Adipocyte (in vitro differentiated cells): ENCODE measurements at regions not wholly inside any gene's neighbourhood (a gene's known extent, or its start where the extent isn't known, plus 50 kb on each side); places are given as distances from the start of the nearest gene placed in this dataset.
A peak's percentile ranks its signal among the peaks of the same experiment; 100 is the strongest.

ENCODE experiments used
- DNase-seq: peaks from one replicate; pipeline ENCODE4 v3.0.0-alpha.2; 2015; ENCODE audit warnings: low read depth
- H3K27me3 ChIP-seq: replicated peaks from 2 replicates; pipeline ENCODE4 v1.7.0; 2013; ENCODE audit warnings: mild to moderate bottlenecking, low read length, moderate library complexity; ENCODE audit not compliant: control insufficient read depth, insufficient read depth
- H3K36me3 ChIP-seq: 2 replicates; pipeline ENCODE4 v1.7.0; 2013; ENCODE audit warnings: low read length, mild to moderate bottlenecking, moderate library complexity; ENCODE audit not compliant: control insufficient read depth, insufficient read depth, severe bottlenecking
- H3K4me1 ChIP-seq: 2 replicates; pipeline ENCODE4 v1.7.0; 2013; ENCODE audit warnings: mild to moderate bottlenecking, low read length, moderate library complexity; ENCODE audit not compliant: control insufficient read depth, insufficient read depth
- H3K4me3 ChIP-seq: 2 replicates; pipeline ENCODE4 v1.7.0; 2013; ENCODE audit warnings: mild to moderate bottlenecking, low read length, moderate library complexity
- H3K9ac ChIP-seq: 2 replicates; pipeline ENCODE4 v1.7.0; 2013; ENCODE audit warnings: mild to moderate bottlenecking, low read length, moderate library complexity
- H3K9me3 ChIP-seq: 2 replicates; pipeline ENCODE4 v1.7.0; 2013; ENCODE audit warnings: mild to moderate bottlenecking, low read length, moderate library complexity; ENCODE audit not compliant: control insufficient read depth

DNA sequence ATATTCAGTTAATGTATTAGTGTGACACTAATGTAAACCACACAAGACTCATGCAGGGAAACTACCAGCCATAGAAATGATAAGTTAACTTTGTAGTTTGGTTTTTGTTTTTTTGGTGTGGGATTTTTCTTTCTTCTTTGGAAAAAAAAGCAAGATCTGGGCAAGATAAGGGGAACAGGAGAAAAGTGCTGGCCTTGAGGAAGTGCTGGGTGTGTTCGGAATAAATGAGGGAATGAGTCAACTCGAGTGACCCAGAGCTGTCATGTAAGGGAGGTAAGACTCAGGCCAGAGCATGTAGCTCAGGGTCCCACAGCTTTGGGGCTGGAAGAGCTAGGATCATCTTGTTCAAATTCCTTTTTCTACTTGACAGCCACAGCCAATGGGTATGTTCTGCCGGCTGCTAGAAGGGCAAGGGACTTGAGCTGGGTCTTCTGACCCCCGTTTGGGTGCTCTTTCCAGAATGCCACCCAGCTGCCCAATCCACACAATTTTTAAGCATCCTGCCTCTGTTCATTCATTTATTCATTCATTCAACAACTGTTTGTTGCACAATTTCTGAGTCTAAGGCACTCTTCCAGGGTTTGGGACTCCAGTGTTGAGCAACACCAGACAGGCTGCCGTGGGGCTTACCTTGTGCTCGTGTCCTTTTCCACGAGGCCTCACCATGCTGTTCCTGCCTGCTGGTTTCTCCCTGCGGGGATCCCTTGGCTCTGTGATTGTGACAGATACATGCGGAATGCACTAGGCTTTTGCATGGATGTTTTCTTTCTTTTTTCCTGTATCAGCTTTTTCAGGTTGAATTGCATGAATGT is 54.5 kb downstream of the CLDN34 start:
- no peaks in the 10 kb centered on the region for H3K4me1 ChIP-seq
- no peaks in the 10 kb centered on the region for H3K27me3 ChIP-seq
- peak; percentile 36 for DNase-seq
- no peak overlapping the region for H3K4me3 ChIP-seq
- H3K9ac ChIP-seq, result no peak overlapping the region
- no peaks in the 10 kb centered on the region for H3K9me3 ChIP-seq
- no peaks in the 10 kb centered on the region for H3K36me3 ChIP-seq

DNA sequence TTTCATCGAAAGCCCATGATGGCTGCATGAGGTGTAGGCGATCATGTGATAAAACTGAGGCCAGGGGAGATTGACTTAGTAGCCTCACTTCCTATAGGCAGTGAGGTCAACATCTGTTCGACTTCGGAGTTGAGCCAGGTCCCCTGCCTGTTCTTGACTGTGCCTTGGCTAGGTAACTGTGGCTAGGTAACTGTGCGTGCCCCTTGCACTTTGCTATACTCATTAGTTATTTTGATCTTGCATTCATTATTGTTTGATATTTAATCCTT is 55.0 kb downstream of the CLDN34 start:
- Histone ChIP-seq H3K4me1 (no peaks in the 10 kb centered on the region), H3K9me3 (no peaks in the 10 kb centered on the region), H3K27me3 (no peaks in the 10 kb centered on the region), H3K4me3 (no peak overlapping the region), H3K36me3 (no peaks in the 10 kb centered on the region), H3K9ac (no peak overlapping the region)
- DNase-seq, result no peak

DNA sequence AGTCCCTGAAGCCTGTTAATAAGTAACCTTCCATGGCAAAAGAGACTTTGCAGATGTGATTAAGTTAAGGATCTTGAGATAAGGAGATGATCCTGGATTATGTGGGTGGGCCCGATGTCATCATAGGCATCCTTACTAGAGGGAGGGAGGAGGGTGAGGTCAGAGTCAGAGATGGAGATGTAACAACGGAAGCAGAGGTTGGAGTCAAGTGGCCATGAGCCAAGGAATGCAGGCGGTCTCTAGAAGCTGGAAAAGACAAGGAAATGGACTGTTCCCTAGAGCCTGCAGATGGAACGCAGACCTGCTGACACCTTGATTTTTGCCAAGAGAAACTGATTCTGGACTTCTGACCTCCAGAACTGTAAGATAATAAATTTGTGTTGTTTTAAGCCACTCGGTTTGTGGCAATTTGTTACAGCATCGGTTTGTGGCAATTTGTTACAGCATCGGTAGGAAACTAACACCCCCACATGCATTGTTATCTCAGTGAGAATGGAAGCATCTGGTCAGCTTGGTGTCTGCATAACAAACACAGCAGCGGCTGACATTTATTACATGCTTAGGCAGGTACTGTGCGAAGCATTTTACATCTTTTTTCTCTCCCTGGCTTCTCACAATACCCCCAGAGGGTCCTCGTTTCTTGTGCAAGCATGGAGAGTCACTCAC is 55.6 kb downstream of the CLDN34 start:
- no peaks in the 10 kb centered on the region for H3K36me3 ChIP-seq
- no peaks in the 10 kb centered on the region for H3K4me1 ChIP-seq
- H3K9me3 ChIP-seq, result no peaks in the 10 kb centered on the region
- H3K27me3 ChIP-seq, result no peaks in the 10 kb centered on the region
- H3K9ac ChIP-seq, result no peak overlapping the region
- no peak overlapping the region for H3K4me3 ChIP-seq
- no peak for DNase-seq

DNA sequence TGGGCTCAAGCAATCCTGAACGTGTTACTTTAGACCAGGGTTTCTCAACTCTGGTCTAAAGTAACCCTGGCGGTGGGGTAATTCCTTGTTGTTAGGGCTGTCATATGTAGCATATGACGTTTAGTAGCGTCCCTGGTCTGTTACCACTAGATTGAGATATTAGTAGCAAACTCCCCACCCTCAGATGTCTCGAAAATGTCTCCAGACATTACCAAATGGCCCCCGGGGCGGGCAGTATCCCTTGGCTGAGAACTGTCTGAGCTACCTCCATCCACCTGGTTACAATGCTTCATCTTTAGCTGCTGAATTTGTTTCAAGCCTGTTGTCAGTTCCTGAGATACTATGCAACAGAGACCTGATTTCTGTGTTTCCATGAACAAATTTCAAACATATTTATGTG is 56.7 kb downstream of the CLDN34 start:
- Histone ChIP-seq H3K27me3 (no peaks in the 10 kb centered on the region), H3K36me3 (no peaks in the 10 kb centered on the region), H3K4me3 (no peak overlapping the region), H3K9me3 (no peaks in the 10 kb centered on the region), H3K4me1 (no peaks in the 10 kb centered on the region), H3K9ac (no peak overlapping the region)
- no peak for DNase-seq

DNA sequence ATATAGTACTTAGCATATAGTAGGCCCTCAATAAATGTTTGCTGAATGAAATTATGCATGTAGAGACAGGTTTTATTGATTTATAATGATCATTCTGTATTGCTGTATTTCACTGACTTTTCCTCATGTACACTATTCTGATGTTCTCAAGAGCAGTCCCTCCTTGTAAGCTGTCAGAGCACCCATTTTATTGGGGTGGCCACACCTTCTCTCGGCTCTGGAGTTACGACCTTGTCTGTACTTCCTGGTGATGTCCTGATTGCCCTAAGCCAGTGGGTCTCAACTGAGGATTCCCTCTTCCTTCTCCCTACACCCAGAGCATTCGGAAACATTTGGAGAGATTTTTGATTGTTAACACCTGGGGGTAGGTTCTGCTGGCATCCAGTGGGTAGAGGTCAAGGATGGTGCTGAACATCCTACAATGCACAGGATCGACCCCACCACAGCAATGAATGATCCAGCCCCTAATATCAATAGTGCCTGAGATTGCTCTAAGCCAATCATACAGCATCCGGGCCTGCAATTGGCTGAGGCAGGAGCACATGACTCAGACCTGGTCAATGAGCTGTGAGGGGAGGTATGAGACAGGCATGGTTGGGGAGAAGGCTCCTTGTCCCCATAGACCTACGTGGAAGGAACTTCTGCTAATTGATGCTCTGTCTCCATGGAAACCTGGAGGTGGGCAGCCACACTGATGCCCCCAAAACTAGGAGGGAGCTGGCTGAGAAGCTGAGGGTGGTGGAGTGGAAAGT is 58.8 kb downstream of the CLDN34 start:
- H3K36me3 ChIP-seq, result no peaks in the 10 kb centered on the region
- no peak overlapping the region for H3K9ac ChIP-seq
- no peak for DNase-seq
- H3K4me3 ChIP-seq, result no peak overlapping the region
- no peaks in the 10 kb centered on the region for H3K27me3 ChIP-seq
- H3K4me1 ChIP-seq, result no peaks in the 10 kb centered on the region
- H3K9me3 ChIP-seq, result no peaks in the 10 kb centered on the region

DNA sequence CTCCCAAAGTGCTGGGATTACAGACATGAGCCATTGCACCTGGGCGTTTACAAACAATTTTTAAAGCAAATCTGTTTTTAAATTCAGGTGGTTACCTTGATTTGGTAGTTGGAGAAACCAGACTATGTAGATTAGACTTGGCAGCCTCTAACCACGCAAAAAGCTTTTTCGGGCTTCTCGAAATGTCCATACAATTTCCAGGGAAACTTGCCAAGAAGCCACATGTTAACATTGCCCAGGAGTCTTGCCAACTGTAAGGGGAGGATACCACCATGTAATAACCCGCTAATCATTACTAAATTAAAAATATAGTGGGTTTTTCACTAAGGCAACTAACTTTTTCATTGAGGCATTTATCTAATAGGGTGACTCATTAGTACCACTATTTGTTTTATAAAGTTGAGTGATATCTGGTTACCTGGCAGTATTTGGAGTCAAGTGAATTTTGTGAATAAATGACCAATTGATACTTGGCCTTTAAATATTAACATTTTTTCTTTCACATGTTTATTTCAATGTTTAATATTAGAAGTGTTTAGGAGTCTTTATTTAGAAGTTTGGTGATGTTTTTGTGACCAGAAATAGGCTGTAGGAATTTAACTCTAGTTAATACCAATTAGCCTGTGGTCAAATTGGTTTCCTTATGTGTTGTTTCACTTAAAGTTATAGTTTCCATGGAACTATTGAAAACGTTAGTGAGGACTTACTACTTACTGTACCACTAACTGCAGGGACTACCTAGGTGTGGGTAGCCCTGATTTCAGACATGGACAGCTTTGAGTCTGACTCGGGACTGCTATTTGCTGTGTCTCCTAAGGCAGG is 61.3 kb downstream of the CLDN34 start:
- Histone ChIP-seq H3K36me3 (no peaks in the 10 kb centered on the region), H3K4me1 (no peaks in the 10 kb centered on the region), H3K4me3 (no peak overlapping the region), H3K9ac (no peak overlapping the region), H3K27me3 (no peaks in the 10 kb centered on the region), H3K9me3 (no peaks in the 10 kb centered on the region)
- DNase-seq, result no peak

DNA sequence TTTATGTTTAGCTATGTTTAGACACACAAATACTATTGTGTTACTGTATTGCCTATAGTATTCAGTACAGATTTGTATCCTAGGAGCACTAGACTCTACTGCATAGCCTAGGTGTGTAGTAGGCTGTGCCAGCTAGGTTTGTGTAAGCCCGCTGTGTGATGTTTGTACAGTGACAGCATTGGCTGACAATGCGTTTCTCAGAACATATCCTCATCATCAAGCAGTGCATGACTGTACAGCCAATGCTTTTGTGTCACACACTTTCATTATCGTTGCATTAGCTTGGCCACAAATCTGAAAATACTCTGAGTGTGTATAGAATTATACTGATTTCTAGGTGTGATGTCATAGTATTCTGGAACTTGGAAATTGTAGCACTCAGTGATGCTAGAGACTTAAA is 63.4 kb downstream of the CLDN34 start:
- H3K9ac ChIP-seq, result no peak overlapping the region
- no peak for DNase-seq
- no peaks in the 10 kb centered on the region for H3K4me1 ChIP-seq
- H3K4me3 ChIP-seq, result no peak overlapping the region
- no peaks in the 10 kb centered on the region for H3K36me3 ChIP-seq
- H3K9me3 ChIP-seq, result no peaks in the 10 kb centered on the region
- H3K27me3 ChIP-seq, result no peaks in the 10 kb centered on the region

DNA sequence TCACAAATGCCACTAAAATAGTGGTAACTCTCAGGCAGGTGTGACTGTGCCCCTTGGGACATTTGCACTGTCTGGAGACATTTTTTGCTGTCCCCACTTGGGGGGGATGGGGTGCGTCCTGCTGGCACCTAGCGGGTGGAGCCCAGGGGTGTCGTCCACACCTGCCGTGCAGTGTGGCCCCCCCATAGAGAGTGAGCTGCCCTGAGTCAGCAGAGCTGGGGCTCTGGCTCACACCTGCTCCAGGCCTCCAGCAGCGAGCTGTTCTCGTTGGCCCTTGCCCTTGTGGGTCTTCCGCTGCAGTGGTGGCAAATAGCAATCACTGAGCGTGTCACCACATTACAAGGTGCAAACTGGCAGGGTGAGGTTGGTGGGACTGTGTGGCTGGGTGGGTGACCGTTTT is 64.6 kb downstream of the CLDN34 start:
- no peak for DNase-seq
- H3K36me3 ChIP-seq, result no peaks in the 10 kb centered on the region

DNA sequence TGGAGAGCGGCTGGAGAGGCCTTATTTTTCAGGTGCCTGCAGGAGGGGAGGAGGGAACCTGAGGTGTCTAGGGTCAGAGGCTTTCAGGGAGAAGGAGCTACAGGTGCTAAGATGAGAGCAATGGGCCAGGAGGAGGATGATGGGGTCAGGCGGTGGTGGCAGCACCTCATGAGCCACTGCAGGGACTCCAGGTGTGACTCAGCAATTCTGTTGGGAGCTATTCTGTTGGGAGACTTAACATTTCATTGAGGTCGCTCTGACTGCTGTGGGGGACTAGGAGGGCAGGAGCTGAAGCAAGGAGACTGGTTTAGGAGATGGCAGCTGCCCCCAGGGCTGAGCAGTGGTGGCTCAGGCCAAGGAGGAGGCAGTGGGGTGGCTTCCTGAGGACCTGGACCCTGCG is 65.0 kb downstream of the CLDN34 start:
- peaks cover 6% of the 10 kb centered on the region for H3K9me3 ChIP-seq
- no peaks in the 10 kb centered on the region for H3K36me3 ChIP-seq
- no peak overlapping the region for H3K4me3 ChIP-seq
- no peaks in the 10 kb centered on the region for H3K4me1 ChIP-seq
- no peak overlapping the region for H3K9ac ChIP-seq
- H3K27me3 ChIP-seq, result no peaks in the 10 kb centered on the region
- no peak for DNase-seq

More for the DNA sequence above, 64.6 kb downstream of the CLDN34 start:
- Histone ChIP-seq H3K4me3 (no peak overlapping the region), H3K27me3 (no peaks in the 10 kb centered on the region), H3K4me1 (no peaks in the 10 kb centered on the region), H3K9me3 (peaks cover 2% of the 10 kb centered on the region), H3K9ac (no peak overlapping the region)

DNA sequence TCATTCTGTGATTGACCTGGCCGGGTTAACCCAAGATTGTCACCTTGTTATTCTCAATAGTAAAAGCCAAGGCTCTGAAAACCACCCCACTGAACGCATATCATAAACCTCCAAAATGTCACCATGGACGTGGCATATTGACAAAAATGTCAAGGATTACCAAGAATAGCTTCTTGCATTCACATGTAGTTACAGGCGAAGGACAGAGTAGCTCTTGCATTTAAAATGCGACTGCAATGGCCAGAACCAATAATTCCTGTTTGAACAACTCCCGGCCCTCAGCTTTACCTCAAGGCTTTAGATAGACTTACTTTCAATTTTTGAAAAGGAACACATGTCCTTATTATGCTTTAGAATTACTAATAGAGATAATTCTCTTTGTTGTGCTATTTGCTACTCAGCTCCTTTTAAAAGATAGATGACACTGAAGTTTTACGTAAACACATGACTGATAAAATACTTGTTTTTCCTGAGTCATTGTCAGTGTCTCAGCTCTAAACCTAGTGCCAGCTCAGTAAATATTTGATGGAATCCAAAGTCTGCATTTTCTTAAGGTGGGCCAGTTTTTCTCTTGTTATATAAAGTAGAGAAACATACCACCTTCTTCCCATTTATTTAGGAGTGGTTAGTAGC is 66.3 kb downstream of the CLDN34 start:
- no peak for DNase-seq
- Histone ChIP-seq H3K4me1 (no peaks in the 10 kb centered on the region), H3K9me3 (peaks cover 6% of the 10 kb centered on the region), H3K27me3 (no peaks in the 10 kb centered on the region), H3K36me3 (no peaks in the 10 kb centered on the region), H3K9ac (no peak overlapping the region), H3K4me3 (no peak overlapping the region)
